Colonic mucosa (tissue), 4 donors: ENCODE measurements at regions not wholly inside any gene's neighbourhood (a gene's known extent, or its start where the extent isn't known, plus 50 kb on each side); places are given as distances from the start of the nearest gene placed in this dataset.

Source experiments
- DNase-seq: peaks from one replicate; pipeline ENCODE4 v3.0.0-alpha.2; 2020
- H3K27ac ChIP-seq: fragments of 200-600 bp; one replicate; pipeline ENCODE4 v1.8.0; 2021
- H3K27me3 ChIP-seq: fragments of 200-600 bp; one replicate; pipeline ENCODE4 v1.8.0; 2021
- H3K36me3 ChIP-seq: fragments of 200-600 bp; one replicate; pipeline ENCODE4 v1.8.0; 2021
- H3K4me1 ChIP-seq: fragments of 200-600 bp; one replicate; pipeline ENCODE4 v1.8.0; 2021; ENCODE audit warnings: mild to moderate bottlenecking
- H3K4me3 ChIP-seq: fragments of 200-600 bp; one replicate; pipeline ENCODE4 v1.8.0; 2021
- H3K9ac ChIP-seq, 2 donors: one replicate each; pipeline ENCODE4 v1.7.0; 2013; ENCODE audit warnings: control low read depth in 2 of 2, low read depth in 2 of 2, low read length in 2 of 2
- H3K9me3 ChIP-seq: fragments of 200-600 bp; one replicate; pipeline ENCODE4 v1.8.0; 2021
- intact Hi-C: fragments of 100-400 bp; cut with DNase I; formaldehyde crosslinking; loops from one replicate; pipeline ENCODE4 v1.14.1; 2022
- TF ChIP-seq, protein P1 (sequence below): fragments of 200-600 bp; IDR thresholded peaks from one replicate; pipeline ENCODE4 v1.8.0; 2022; ENCODE audit warnings: antibody characterized with exemption, mild to moderate bottlenecking
- donor health status: healthy.
- donor health status: DM: no; HTN: no; CAD: no.
- donor health status: DM: no; HTN: no; CAD: no.

- TF ChIP-seq, protein P1, sequence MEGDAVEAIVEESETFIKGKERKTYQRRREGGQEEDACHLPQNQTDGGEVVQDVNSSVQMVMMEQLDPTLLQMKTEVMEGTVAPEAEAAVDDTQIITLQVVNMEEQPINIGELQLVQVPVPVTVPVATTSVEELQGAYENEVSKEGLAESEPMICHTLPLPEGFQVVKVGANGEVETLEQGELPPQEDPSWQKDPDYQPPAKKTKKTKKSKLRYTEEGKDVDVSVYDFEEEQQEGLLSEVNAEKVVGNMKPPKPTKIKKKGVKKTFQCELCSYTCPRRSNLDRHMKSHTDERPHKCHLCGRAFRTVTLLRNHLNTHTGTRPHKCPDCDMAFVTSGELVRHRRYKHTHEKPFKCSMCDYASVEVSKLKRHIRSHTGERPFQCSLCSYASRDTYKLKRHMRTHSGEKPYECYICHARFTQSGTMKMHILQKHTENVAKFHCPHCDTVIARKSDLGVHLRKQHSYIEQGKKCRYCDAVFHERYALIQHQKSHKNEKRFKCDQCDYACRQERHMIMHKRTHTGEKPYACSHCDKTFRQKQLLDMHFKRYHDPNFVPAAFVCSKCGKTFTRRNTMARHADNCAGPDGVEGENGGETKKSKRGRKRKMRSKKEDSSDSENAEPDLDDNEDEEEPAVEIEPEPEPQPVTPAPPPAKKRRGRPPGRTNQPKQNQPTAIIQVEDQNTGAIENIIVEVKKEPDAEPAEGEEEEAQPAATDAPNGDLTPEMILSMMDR = no peak
- DNase-seq = no peak
- Histone ChIP-seq H3K36me3 (no peaks in the 10 kb centered on the region), H3K9me3 (no peaks in the 10 kb centered on the region), H3K27ac (no peak overlapping the region), H3K4me3 (no peak overlapping the region), H3K4me1 (no peaks in the 10 kb centered on the region), H3K27me3 (no peaks in the 10 kb centered on the region), H3K9ac (no peak overlapping the region)
- intact Hi-C loops = no loop called here
Measured at GRCh38 chr2:19003554-19003953, 354.9 kb downstream of the OSR1 start.

DNA sequence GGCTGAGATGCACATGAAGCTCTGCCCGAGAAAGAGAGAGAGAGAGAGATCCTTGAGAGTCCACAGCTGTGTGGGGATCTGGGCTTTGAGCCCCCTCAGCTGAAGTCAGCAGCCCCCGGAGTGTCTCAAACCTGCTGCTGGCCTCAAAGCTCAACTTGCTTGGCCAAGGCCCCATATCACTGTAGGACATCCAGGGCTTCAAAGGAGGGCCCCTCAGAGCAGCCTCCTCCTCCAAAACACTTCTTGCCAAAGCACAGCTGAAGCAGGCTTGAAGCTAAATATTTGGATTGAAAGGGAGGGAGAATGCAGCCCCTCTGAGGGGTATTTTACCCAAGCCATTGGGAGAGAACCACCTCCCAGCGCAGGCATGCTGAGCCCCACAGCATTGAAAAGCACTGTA, 357.6 kb downstream of the OSR1 start:
- H3K9me3 ChIP-seq = no peaks in the 10 kb centered on the region
- H3K27me3 ChIP-seq = no peaks in the 10 kb centered on the region
- DNase-seq = no peak
- H3K9ac ChIP-seq = no peak overlapping the region
- no peak overlapping the region for H3K4me3 ChIP-seq
- intact Hi-C loops = no loop called here
- no peaks in the 10 kb centered on the region for H3K36me3 ChIP-seq
- TF ChIP-seq, protein P1 = no peak
- no peaks in the 10 kb centered on the region for H3K4me1 ChIP-seq
- no peak overlapping the region for H3K27ac ChIP-seq

DNA sequence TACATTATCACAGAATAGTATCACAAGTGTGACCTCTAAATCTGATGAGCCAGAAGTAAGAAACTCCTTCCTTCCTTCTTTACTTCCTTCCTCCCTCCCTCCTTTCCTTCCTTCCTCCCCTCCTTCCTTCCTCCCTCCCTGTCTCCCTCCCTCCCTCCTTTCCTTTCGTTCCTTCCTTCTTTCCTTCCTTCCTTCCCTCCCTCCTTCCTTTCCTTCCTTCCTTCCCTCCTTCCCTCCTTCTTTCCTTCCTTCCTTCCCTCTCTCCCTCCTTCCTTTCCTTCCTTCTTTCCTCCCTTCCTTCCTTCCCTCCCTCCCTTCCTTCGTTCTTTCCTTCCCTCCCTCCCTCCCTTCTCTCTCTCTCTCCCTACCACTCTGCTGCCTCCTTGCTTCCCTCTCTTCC, 359.2 kb downstream of the OSR1 start:
- no peak overlapping the region for H3K9ac ChIP-seq
- no peak overlapping the region for H3K27ac ChIP-seq
- no peaks in the 10 kb centered on the region for H3K27me3 ChIP-seq
- H3K9me3 ChIP-seq = no peaks in the 10 kb centered on the region
- H3K36me3 ChIP-seq = no peaks in the 10 kb centered on the region
- intact Hi-C loops = no loop called here
- no peak for DNase-seq
- no peaks in the 10 kb centered on the region for H3K4me1 ChIP-seq
- TF ChIP-seq, protein P1 = no peak
- no peak overlapping the region for H3K4me3 ChIP-seq

DNA sequence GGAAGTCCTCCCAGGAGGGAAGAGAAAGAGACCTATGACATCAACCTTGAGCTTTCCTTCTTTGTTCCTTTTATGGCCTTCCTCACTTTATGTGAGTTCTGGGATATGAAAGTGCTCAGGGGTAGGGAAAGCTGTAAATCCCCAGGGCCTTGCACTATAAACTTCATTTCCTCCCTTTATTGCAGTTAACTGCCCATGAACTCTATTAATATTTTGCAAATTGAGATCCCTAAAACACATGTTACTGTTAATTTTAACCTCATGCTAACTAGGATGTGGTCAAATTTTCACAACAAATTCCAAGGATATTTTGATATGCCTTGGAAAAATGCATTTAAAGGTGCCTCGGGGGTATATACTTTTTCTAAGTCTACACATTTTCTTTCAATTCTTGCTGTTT, 359.9 kb downstream of the OSR1 start:
- H3K9me3 ChIP-seq = no peaks in the 10 kb centered on the region
- no peaks in the 10 kb centered on the region for H3K27me3 ChIP-seq
- no peak overlapping the region for H3K4me3 ChIP-seq
- H3K27ac ChIP-seq = no peak overlapping the region
- H3K4me1 ChIP-seq = no peaks in the 10 kb centered on the region
- DNase-seq = no peak
- intact Hi-C loops = no loop called here
- H3K36me3 ChIP-seq = no peaks in the 10 kb centered on the region
- TF ChIP-seq, protein P1 = no peak
- no peak overlapping the region for H3K9ac ChIP-seq

GRCh38 chr2:18993756-18994338, 364.6 kb downstream of the OSR1 start:
- Histone ChIP-seq H3K27ac (no peak overlapping the region), H3K4me3 (no peak overlapping the region), H3K9me3 (no peaks in the 10 kb centered on the region), H3K9ac (no peak overlapping the region), H3K27me3 (no peaks in the 10 kb centered on the region), H3K36me3 (no peaks in the 10 kb centered on the region), H3K4me1 (no peaks in the 10 kb centered on the region)
- no peak for DNase-seq
- intact Hi-C loops = no loop called here
- TF ChIP-seq, protein P1 = no peak
